ENCODE measurements at regions not wholly inside any gene's neighbourhood (a gene's known extent, or its start where the extent isn't known, plus 50 kb on each side); places are given as distances from the start of the nearest gene placed in this dataset.

DNA sequence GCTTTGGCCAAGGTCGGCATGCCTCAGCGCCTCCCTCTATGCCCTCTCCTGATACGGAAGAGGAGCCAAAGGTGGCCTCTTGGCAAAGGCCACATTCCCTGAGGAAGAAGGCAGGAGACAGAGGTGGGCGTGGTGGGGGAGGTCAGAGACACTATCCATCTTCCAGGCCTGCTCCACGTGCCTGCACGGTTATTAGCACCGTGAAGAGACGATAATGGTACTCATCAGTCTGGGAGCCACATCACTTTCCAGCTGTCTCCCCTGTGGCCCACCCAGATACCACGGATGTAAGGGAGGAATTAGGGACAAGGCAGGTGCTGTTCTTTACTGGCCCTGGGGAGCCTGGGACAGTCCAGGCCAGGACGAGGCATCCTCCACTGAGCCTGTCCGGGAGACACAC, 354.3 kb downstream of the MN1 start:
- H3K27ac ChIP-seq (ENCODE audit: low read length): no peak overlapping the region
- H2AFZ ChIP-seq (ENCODE audit: low read length): no peak overlapping the region
- no peaks in the 10 kb centered on the region for H4K20me1 ChIP-seq (ENCODE audit: insufficient read depth, low read length)
- TF ChIP-seq EZH2phosphoT487 (IDR thresholded peaks at IDR 0.05; ENCODE audit: low read length) (no peak), EZH2 (optimal IDR thresholded peaks at IDR 0.05; ENCODE audit: low read depth, low read length) (no peak)
- TF ChIP-seq, protein P1, sequence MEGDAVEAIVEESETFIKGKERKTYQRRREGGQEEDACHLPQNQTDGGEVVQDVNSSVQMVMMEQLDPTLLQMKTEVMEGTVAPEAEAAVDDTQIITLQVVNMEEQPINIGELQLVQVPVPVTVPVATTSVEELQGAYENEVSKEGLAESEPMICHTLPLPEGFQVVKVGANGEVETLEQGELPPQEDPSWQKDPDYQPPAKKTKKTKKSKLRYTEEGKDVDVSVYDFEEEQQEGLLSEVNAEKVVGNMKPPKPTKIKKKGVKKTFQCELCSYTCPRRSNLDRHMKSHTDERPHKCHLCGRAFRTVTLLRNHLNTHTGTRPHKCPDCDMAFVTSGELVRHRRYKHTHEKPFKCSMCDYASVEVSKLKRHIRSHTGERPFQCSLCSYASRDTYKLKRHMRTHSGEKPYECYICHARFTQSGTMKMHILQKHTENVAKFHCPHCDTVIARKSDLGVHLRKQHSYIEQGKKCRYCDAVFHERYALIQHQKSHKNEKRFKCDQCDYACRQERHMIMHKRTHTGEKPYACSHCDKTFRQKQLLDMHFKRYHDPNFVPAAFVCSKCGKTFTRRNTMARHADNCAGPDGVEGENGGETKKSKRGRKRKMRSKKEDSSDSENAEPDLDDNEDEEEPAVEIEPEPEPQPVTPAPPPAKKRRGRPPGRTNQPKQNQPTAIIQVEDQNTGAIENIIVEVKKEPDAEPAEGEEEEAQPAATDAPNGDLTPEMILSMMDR (IDR thresholded peaks at IDR 0.05; ENCODE audit: low read length): no peak
- H3K79me2 ChIP-seq (ENCODE audit: low read length): no peaks in the 10 kb centered on the region
- no peak overlapping the region for H3K4me2 ChIP-seq (ENCODE audit: low read depth, low read length)
- no peak overlapping the region for H3K9ac ChIP-seq (ENCODE audit: low read length)
- H3K4me1 ChIP-seq (ENCODE audit: low read length): no peaks in the 10 kb centered on the region
- H3K9me3 ChIP-seq (replicated peaks; ENCODE audit: insufficient read depth, low read length): no peaks in the 10 kb centered on the region
- DNase-seq: no peak
- H3K36me3 ChIP-seq (replicated peaks; ENCODE audit: insufficient read depth, low read length): no peaks in the 10 kb centered on the region
- peaks cover 59% of the 10 kb centered on the region for H3K27me3 ChIP-seq (replicated peaks; ENCODE audit: insufficient read depth, low read length)
- no peaks in the 10 kb centered on the region for H3F3A ChIP-seq (ENCODE audit: insufficient read depth, low read length)
- H3K4me3 ChIP-seq (ENCODE audit: low read length): no peak overlapping the region
- no peaks in the 10 kb centered on the region for H3K9me2 ChIP-seq (replicated peaks; ENCODE audit: insufficient read depth, low read length)

GRCh38 chr22:27450448-27450847, 351.1 kb downstream of the MN1 start:
- H3K4me3 ChIP-seq (ENCODE audit: low read length): no peak overlapping the region
- no peak overlapping the region for H3K9ac ChIP-seq (ENCODE audit: low read length)
- H3K9me2 ChIP-seq (replicated peaks; ENCODE audit: insufficient read depth, low read length): no peaks in the 10 kb centered on the region
- H2AFZ ChIP-seq (ENCODE audit: low read length): no peak overlapping the region
- no peak for TF ChIP-seq EZH2phosphoT487 (IDR thresholded peaks at IDR 0.05; ENCODE audit: low read length)
- TF ChIP-seq, protein P1 (IDR thresholded peaks at IDR 0.05; ENCODE audit: low read length): no peak
- no peak for TF ChIP-seq EZH2 (optimal IDR thresholded peaks at IDR 0.05; ENCODE audit: low read depth, low read length)
- no peak overlapping the region for H3K4me2 ChIP-seq (ENCODE audit: low read depth, low read length)
- no peaks in the 10 kb centered on the region for H3F3A ChIP-seq (ENCODE audit: insufficient read depth, low read length)
- H4K20me1 ChIP-seq (ENCODE audit: insufficient read depth, low read length): no peaks in the 10 kb centered on the region
- H3K27ac ChIP-seq (ENCODE audit: low read length): no peak overlapping the region
- no peaks in the 10 kb centered on the region for H3K36me3 ChIP-seq (replicated peaks; ENCODE audit: insufficient read depth, low read length)
- no peaks in the 10 kb centered on the region for H3K9me3 ChIP-seq (replicated peaks; ENCODE audit: insufficient read depth, low read length)
- H3K27me3 ChIP-seq (replicated peaks; ENCODE audit: insufficient read depth, low read length): peaks cover 38% of the 10 kb centered on the region
- DNase-seq: no peak
- no peaks in the 10 kb centered on the region for H3K79me2 ChIP-seq (ENCODE audit: low read length)
- H3K4me1 ChIP-seq (ENCODE audit: low read length): no peaks in the 10 kb centered on the region

DNA sequence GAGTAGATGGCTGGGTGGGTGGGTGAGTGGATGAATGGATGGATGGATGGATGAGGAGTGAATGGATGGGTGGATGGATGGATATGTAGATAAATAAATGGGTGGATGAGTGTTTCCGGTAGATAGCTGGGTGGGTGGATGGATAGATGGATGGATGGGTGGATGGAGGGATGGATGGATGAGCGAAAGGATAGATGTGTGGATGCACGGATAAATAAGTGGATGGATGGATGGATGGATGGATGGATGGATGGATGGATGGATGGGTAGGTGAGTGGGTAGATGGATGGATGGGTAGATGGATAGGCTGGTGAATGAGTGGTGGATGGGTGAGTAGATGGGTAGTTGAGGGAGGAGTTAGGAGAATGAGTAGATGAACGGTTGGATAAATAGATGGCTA, 349.3 kb downstream of the MN1 start:
- H2AFZ ChIP-seq (ENCODE audit: low read length): no peak overlapping the region
- TF ChIP-seq EZH2phosphoT487 (IDR thresholded peaks at IDR 0.05; ENCODE audit: low read length) (no peak), EZH2 (optimal IDR thresholded peaks at IDR 0.05; ENCODE audit: low read depth, low read length) (no peak)
- TF ChIP-seq, protein P1 (IDR thresholded peaks at IDR 0.05; ENCODE audit: low read length): no peak
- no peaks in the 10 kb centered on the region for H4K20me1 ChIP-seq (ENCODE audit: insufficient read depth, low read length)
- no peaks in the 10 kb centered on the region for H3K9me2 ChIP-seq (replicated peaks; ENCODE audit: insufficient read depth, low read length)
- no peaks in the 10 kb centered on the region for H3K4me1 ChIP-seq (ENCODE audit: low read length)
- no peak overlapping the region for H3K4me2 ChIP-seq (ENCODE audit: low read depth, low read length)
- H3K4me3 ChIP-seq (ENCODE audit: low read length): no peak overlapping the region
- H3K27ac ChIP-seq (ENCODE audit: low read length): no peak overlapping the region
- peaks cover 33% of the 10 kb centered on the region for H3K27me3 ChIP-seq (replicated peaks; ENCODE audit: insufficient read depth, low read length)
- no peaks in the 10 kb centered on the region for H3K9me3 ChIP-seq (replicated peaks; ENCODE audit: insufficient read depth, low read length)
- DNase-seq: no peak
- no peaks in the 10 kb centered on the region for H3K79me2 ChIP-seq (ENCODE audit: low read length)
- no peak overlapping the region for H3K9ac ChIP-seq (ENCODE audit: low read length)
- no peaks in the 10 kb centered on the region for H3K36me3 ChIP-seq (replicated peaks; ENCODE audit: insufficient read depth, low read length)
- no peaks in the 10 kb centered on the region for H3F3A ChIP-seq (ENCODE audit: insufficient read depth, low read length)

Data from MM.1S (cell line).